Brain microvascular endothelial cell (primary cell): ENCODE measurements at regions not wholly inside any gene's neighbourhood (a gene's known extent, or its start where the extent isn't known, plus 50 kb on each side); places are given as distances from the start of the nearest gene placed in this dataset.

ENCODE experiments used
- DNase-seq: peaks from one replicate; pipeline ENCODE4 v3.0.0-alpha.2; 2020
- H3K27ac ChIP-seq: fragments of 250-450 bp; sonication (Bioruptor Pico); 2 replicates; pipeline ENCODE4 v1.5.1; 2020; ENCODE audit warnings: mild to moderate bottlenecking, moderate library complexity
- H3K27me3 ChIP-seq: fragments of 250-450 bp; sonication (Bioruptor Pico); replicated peaks from 2 replicates; pipeline ENCODE4 v1.5.1; 2020; ENCODE audit warnings: mild to moderate bottlenecking
- H3K36me3 ChIP-seq: fragments of 250-450 bp; sonication (Bioruptor Pico); replicated peaks from 2 replicates; pipeline ENCODE4 v1.5.1; 2020; ENCODE audit warnings: mild to moderate bottlenecking
- H3K4me3 ChIP-seq: 2 replicates; pipeline ENCODE4 v1.5.1; 2011; ENCODE audit warnings: low read depth, mild to moderate bottlenecking, control low read depth, low read length, moderate library complexity
- in situ Hi-C: cut with HindIII; loops from 2 replicates; pipeline ENCODE4 v1.10.0; 2017; ENCODE audit warnings: low sequenced_read_pairs, low pct_ligation_motif_present
- TF ChIP-seq, protein P1 (sequence below): IDR thresholded peaks from 2 replicates; pipeline ENCODE4 v1.5.1; 2011; ENCODE audit warnings: low read depth, mild to moderate bottlenecking, moderate library complexity, low read length, control low read depth, inconsistent platforms; ENCODE audit errors: missing control alignments

GRCh38 chr9:31823365-31823764 is 561.1 kb upstream of the ACO1 start:
- H3K4me3 ChIP-seq = no peak overlapping the region
- in situ Hi-C loops = no loop called here

DNA sequence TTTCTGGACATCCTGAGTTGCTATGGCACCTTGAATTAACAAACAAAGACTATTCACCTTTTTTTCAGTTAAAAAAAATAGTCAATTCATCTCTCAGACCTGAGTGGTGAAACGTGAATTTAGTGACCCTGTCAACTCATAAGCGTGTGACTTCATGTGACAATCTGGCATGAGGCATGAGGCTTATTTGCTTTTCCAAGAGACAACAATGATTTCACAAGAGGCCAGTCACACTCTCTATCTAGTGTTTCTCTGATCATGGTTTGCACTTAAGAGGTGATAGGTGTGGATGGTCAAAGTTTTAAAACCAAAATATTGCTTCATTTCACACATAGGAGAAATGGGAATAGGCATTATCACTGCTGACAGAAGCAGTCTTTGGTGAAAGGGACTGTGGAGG is 559.6 kb upstream of the ACO1 start:
- H3K27ac ChIP-seq = no peak overlapping the region
- TF ChIP-seq, protein P1, sequence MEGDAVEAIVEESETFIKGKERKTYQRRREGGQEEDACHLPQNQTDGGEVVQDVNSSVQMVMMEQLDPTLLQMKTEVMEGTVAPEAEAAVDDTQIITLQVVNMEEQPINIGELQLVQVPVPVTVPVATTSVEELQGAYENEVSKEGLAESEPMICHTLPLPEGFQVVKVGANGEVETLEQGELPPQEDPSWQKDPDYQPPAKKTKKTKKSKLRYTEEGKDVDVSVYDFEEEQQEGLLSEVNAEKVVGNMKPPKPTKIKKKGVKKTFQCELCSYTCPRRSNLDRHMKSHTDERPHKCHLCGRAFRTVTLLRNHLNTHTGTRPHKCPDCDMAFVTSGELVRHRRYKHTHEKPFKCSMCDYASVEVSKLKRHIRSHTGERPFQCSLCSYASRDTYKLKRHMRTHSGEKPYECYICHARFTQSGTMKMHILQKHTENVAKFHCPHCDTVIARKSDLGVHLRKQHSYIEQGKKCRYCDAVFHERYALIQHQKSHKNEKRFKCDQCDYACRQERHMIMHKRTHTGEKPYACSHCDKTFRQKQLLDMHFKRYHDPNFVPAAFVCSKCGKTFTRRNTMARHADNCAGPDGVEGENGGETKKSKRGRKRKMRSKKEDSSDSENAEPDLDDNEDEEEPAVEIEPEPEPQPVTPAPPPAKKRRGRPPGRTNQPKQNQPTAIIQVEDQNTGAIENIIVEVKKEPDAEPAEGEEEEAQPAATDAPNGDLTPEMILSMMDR = no peak
- in situ Hi-C loops = no loop called here
- no peaks in the 10 kb centered on the region for H3K36me3 ChIP-seq
- no peak for DNase-seq
- H3K4me3 ChIP-seq = no peak overlapping the region
- no peaks in the 10 kb centered on the region for H3K27me3 ChIP-seq

More at GRCh38 chr9:31823365-31823764, 561.1 kb upstream of the ACO1 start:
- TF ChIP-seq, protein P1 = no peak
- no peak for DNase-seq
- Histone ChIP-seq H3K27me3 (no peaks in the 10 kb centered on the region), H3K36me3 (no peaks in the 10 kb centered on the region), H3K27ac (no peak overlapping the region)

DNA sequence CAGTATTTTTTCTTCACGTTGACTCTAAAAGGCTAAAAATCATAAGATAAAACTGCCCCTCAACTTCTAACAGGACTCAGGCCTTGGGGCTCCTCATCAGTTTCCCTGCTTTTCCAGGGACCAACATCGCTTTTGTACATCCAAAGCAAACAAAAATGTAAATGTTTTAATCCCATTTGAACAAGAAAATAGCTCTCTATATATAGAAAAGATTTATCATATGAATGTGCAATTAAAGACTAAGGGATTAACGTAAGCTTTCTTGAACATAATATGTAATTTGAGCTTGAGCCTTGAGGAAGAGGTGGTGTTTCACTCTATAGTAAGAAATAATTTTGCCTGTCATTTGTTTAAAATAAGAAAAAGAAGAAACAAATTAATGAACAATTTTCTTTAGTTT is 547.2 kb upstream of the ACO1 start:
- Histone ChIP-seq H3K27ac (no peak overlapping the region), H3K4me3 (no peak overlapping the region), H3K36me3 (no peaks in the 10 kb centered on the region), H3K27me3 (no peaks in the 10 kb centered on the region)
- TF ChIP-seq, protein P1 = no peak
- in situ Hi-C loops = no loop called here
- DNase-seq = no peak

DNA sequence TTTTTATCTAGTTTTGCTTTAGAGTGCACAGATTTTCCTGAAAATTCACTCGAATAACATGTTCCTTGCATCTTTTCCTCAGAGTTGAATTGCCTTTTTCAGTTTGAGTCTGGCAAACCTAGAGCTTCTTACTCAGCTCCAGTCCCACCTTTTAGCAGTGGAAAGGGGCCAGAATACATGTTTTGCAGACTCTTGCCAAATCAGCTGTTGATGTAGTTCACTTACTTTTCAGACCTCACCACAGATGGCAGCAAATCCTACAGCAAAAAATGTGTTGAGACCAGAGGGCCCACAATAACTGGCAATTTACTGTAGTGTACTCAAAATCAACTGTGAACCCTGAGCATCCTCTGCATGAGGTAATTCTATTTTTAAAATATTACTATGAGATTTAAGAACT is 545.2 kb upstream of the ACO1 start:
- Histone ChIP-seq H3K27ac (no peak overlapping the region), H3K4me3 (no peak overlapping the region), H3K27me3 (no peaks in the 10 kb centered on the region), H3K36me3 (no peaks in the 10 kb centered on the region)
- in situ Hi-C loops = no loop called here
- DNase-seq = no peak
- TF ChIP-seq, protein P1 = peak; percentile 15

- H3K36me3 ChIP-seq = no peaks in the 10 kb centered on the region
These were observed 543.7 kb upstream of the ACO1 start for GRCh38 chr9:31840702-31841101.

GRCh38 chr9:31847963-31848362 is 536.5 kb upstream of the ACO1 start:
- Histone ChIP-seq H3K4me3 (no peak overlapping the region), H3K27ac (no peak overlapping the region), H3K36me3 (no peaks in the 10 kb centered on the region), H3K27me3 (no peaks in the 10 kb centered on the region)
- TF ChIP-seq, protein P1 = no peak
- in situ Hi-C loops = no loop called here
- no peak for DNase-seq

More at GRCh38 chr9:31840702-31841101, 543.7 kb upstream of the ACO1 start:
- no peaks in the 10 kb centered on the region for H3K27me3 ChIP-seq
- in situ Hi-C loops = no loop called here
- DNase-seq = no peak
- H3K4me3 ChIP-seq = no peak overlapping the region
- TF ChIP-seq, protein P1 = no peak
- no peak overlapping the region for H3K27ac ChIP-seq
